ENCODE measurements at regions not wholly inside any gene's neighbourhood (a gene's known extent, or its start where the extent isn't known, plus 50 kb on each side); places are given as distances from the start of the nearest gene placed in this dataset.

GRCh38 chr22:19663821-19664355, 50.4 kb upstream of the SEPTIN5 start:
- no peak for DNase-seq

- no peak for DNase-seq
Measured at GRCh38 chr22:19664406-19664805, 49.9 kb upstream of the SEPTIN5 start.
